SK-N-MC (cell line): ENCODE measurements at regions not wholly inside any gene's neighbourhood (a gene's known extent, or its start where the extent isn't known, plus 50 kb on each side); places are given as distances from the start of the nearest gene placed in this dataset.

ENCODE experiments used
- DNase-seq: peaks from one replicate; pipeline ENCODE4 v3.0.0-alpha.2; 2011; ENCODE audit warnings: low read depth, low spot score
- H3K27ac ChIP-seq: fragments of 200-600 bp; sonication (generic); 2 replicates; pipeline ENCODE4 v1.5.1; 2016; ENCODE audit warnings: mixed run types
- H3K36me3 ChIP-seq: fragments of 200-600 bp; sonication (generic); 2 replicates; pipeline ENCODE4 v1.6.1; 2017; ENCODE audit warnings: antibody characterized with exemption, low read length, mixed read lengths; ENCODE audit not compliant: insufficient read depth
- H3K4me3 ChIP-seq: fragments of 200-600 bp; sonication (generic); 2 replicates; pipeline ENCODE4 v1.5.1; 2016
- H3K9ac ChIP-seq: fragments of 200-600 bp; sonication (generic); 2 replicates; pipeline ENCODE4 v1.8.0; 2017; ENCODE audit warnings: mixed run types, mixed read lengths; ENCODE audit not compliant: insufficient read length
- H3K9me3 ChIP-seq: fragments of 200-600 bp; sonication (generic); 2 replicates; pipeline ENCODE4 v1.6.1; 2017; ENCODE audit warnings: low read depth, mild to moderate bottlenecking, antibody characterized with exemption, low read length, moderate library complexity, mixed read lengths
- EZH2 ChIP-seq: fragments of 200-600 bp; sonication (generic); IDR thresholded peaks from one replicate; pipeline ENCODE4 v1.6.1; 2017; ENCODE audit warnings: antibody characterized with exemption
- FOXP2 ChIP-seq: optimal IDR thresholded peaks from 2 replicates; pipeline ENCODE3; 2011; ENCODE audit warnings: mild to moderate bottlenecking, moderate library complexity; ENCODE audit not compliant: insufficient read depth; ENCODE audit errors: extremely low read length, control extremely low read depth
- POLR2AphosphoS5 ChIP-seq: IDR thresholded peaks from 2 replicates; pipeline ENCODE4 v1.6.1; 2012; ENCODE audit warnings: mild to moderate bottlenecking, low read depth, low read length, borderline replicate concordance

- Histone ChIP-seq H3K36me3 (no peaks in the 10 kb centered on the region), H3K9me3 (no peaks in the 10 kb centered on the region), H3K9ac (no peak overlapping the region), H3K27ac (no peak overlapping the region), H3K4me3 (no peak overlapping the region)
- no peak for DNase-seq
- TF ChIP-seq FOXP2 (no peak), EZH2 (no peak), POLR2AphosphoS5 (no peak)
These were observed 76.0 kb upstream of the ATF3 start for GRCh38 chr1:212532469-212533147.

- H3K4me3 ChIP-seq, result no peak overlapping the region
- H3K9ac ChIP-seq, result no peak overlapping the region
- no peaks in the 10 kb centered on the region for H3K36me3 ChIP-seq
- no peak for TF ChIP-seq EZH2
- TF ChIP-seq POLR2AphosphoS5, result no peak
- TF ChIP-seq FOXP2, result no peak
- DNase-seq, result no peak
- H3K9me3 ChIP-seq, result no peaks in the 10 kb centered on the region
- no peak overlapping the region for H3K27ac ChIP-seq
These were observed 75.4 kb upstream of the ATF3 start for GRCh38 chr1:212533148-212533517.

- H3K36me3 ChIP-seq, result no peaks in the 10 kb centered on the region
- TF ChIP-seq POLR2AphosphoS5, result no peak
- no peak for TF ChIP-seq EZH2
- TF ChIP-seq FOXP2, result no peak
- H3K9me3 ChIP-seq, result no peaks in the 10 kb centered on the region
- no peak overlapping the region for H3K4me3 ChIP-seq
- no peak overlapping the region for H3K9ac ChIP-seq
- no peak for DNase-seq
- no peak overlapping the region for H3K27ac ChIP-seq
These were observed 72.0 kb upstream of the ATF3 start for GRCh38 chr1:212536586-212536985.

- H3K36me3 ChIP-seq, result no peaks in the 10 kb centered on the region
- no peak overlapping the region for H3K4me3 ChIP-seq
- H3K27ac ChIP-seq, result no peak overlapping the region
- H3K9ac ChIP-seq, result no peak overlapping the region
- DNase-seq, result no peak
- no peaks in the 10 kb centered on the region for H3K9me3 ChIP-seq
- TF ChIP-seq POLR2AphosphoS5 (no peak), EZH2 (no peak), FOXP2 (no peak)
These were observed 71.0 kb upstream of the ATF3 start for GRCh38 chr1:212537610-212538009.

- H3K4me3 ChIP-seq, result no peak overlapping the region
- no peaks in the 10 kb centered on the region for H3K36me3 ChIP-seq
- no peak for DNase-seq
- TF ChIP-seq EZH2, result no peak
- TF ChIP-seq POLR2AphosphoS5, result no peak
- no peak for TF ChIP-seq FOXP2
- no peaks in the 10 kb centered on the region for H3K9me3 ChIP-seq
- H3K9ac ChIP-seq, result no peak overlapping the region
- H3K27ac ChIP-seq, result no peak overlapping the region
These were observed 68.7 kb upstream of the ATF3 start for GRCh38 chr1:212539737-212540430.

- no peak overlapping the region for H3K27ac ChIP-seq
- H3K36me3 ChIP-seq, result no peaks in the 10 kb centered on the region
- no peak overlapping the region for H3K9ac ChIP-seq
- no peak overlapping the region for H3K4me3 ChIP-seq
- no peak for TF ChIP-seq FOXP2
- TF ChIP-seq EZH2, result no peak
- no peak for TF ChIP-seq POLR2AphosphoS5
- no peak for DNase-seq
- H3K9me3 ChIP-seq, result no peaks in the 10 kb centered on the region
These were observed 65.8 kb upstream of the ATF3 start for GRCh38 chr1:212542761-212543187.

- H3K27ac ChIP-seq, result no peak overlapping the region
- DNase-seq, result no peak
- no peaks in the 10 kb centered on the region for H3K36me3 ChIP-seq
- TF ChIP-seq POLR2AphosphoS5, result no peak
- TF ChIP-seq FOXP2, result no peak
- no peak for TF ChIP-seq EZH2
- H3K4me3 ChIP-seq, result no peak overlapping the region
- H3K9me3 ChIP-seq, result no peaks in the 10 kb centered on the region
- H3K9ac ChIP-seq, result no peak overlapping the region
These were observed 64.5 kb upstream of the ATF3 start for GRCh38 chr1:212544110-212544509.

- Histone ChIP-seq H3K36me3 (no peaks in the 10 kb centered on the region), H3K9me3 (no peaks in the 10 kb centered on the region), H3K9ac (no peak overlapping the region), H3K27ac (no peak overlapping the region), H3K4me3 (no peak overlapping the region)
- no peak for DNase-seq
- TF ChIP-seq EZH2, result no peak
- TF ChIP-seq FOXP2, result no peak
- TF ChIP-seq POLR2AphosphoS5, result no peak
These were observed 62.5 kb upstream of the ATF3 start for GRCh38 chr1:212545941-212546635.

GRCh38 chr1:212549503-212550017, 59.0 kb upstream of the ATF3 start:
- TF ChIP-seq FOXP2, result no peak
- TF ChIP-seq EZH2, result no peak
- no peak for TF ChIP-seq POLR2AphosphoS5
- H3K27ac ChIP-seq, result no peak overlapping the region
- no peaks in the 10 kb centered on the region for H3K9me3 ChIP-seq
- no peak overlapping the region for H3K9ac ChIP-seq
- no peaks in the 10 kb centered on the region for H3K36me3 ChIP-seq
- H3K4me3 ChIP-seq, result no peak overlapping the region
- no peak for DNase-seq
